Adrenal gland (tissue), 5 donors: ENCODE measurements at regions not wholly inside any gene's neighbourhood (a gene's known extent, or its start where the extent isn't known, plus 50 kb on each side); places are given as distances from the start of the nearest gene placed in this dataset.

Experiments
- CTCF ChIP-seq, 6 experiments: fragments of 450-650 bp in 4 of 6; fragments of 200-600 bp in 2 of 6; sonication (generic) in 1 of 6; IDR thresholded peaks; 1 replicate in 5 of 6; 2 replicates in 1 of 6; pipeline versions ENCODE4 v1.5.1 to v1.8.0; 2016 to 2021; ENCODE audit warnings: antibody characterized with exemption in 6 of 6, mild to moderate bottlenecking in 2 of 6, moderate library complexity in 1 of 6
- POLR2A ChIP-seq, 2 donors: fragments of 450-650 bp; IDR thresholded peaks; one replicate each; pipeline ENCODE4 v1.6.1; 2017; ENCODE audit warnings: antibody characterized with exemption in 2 of 2, mild to moderate bottlenecking in 2 of 2, moderate library complexity in 1 of 2
- donor health status: DM: no; HTN: no; CAD: no.

- no peak for TF ChIP-seq CTCF (IDR thresholded peaks at IDR 0.05)
- no peak for TF ChIP-seq POLR2A (IDR thresholded peaks at IDR 0.05)
Observed at GRCh38 chr4:28755081-28755480, 1894.4 kb downstream of the STIM2 start.
